SK-N-SH (cell line): ENCODE measurements at regions not wholly inside any gene's neighbourhood (a gene's known extent, or its start where the extent isn't known, plus 50 kb on each side); places are given as distances from the start of the nearest gene placed in this dataset.

Experiments
- CTCF ChIA-PET: fragments of 300-600, 350-600 bp; formaldehyde crosslinking; extraction: SDS; loops from one replicate; lab custom pipeline; 2021; lab: Yijun Ruan, JAX
- POLR2A ChIA-PET: fragments of 350-600 bp; sonication (Branson Sonifier 250); formaldehyde crosslinking; extraction: SDS; loops from one replicate; lab custom pipeline; 2020; ENCODE audit warnings: antibody characterized with exemption, inconsistent platforms; lab: Yijun Ruan, JAX
- DNase-seq: peaks from one replicate; pipeline ENCODE4 v3.0.0; 2012
- H2AFZ ChIP-seq: fragments of 200-600 bp; sonication (generic); 2 replicates; pipeline ENCODE4 v1.8.1; 2016; ENCODE audit warnings: antibody characterized with exemption, mild to moderate bottlenecking, low read depth
- H3F3A ChIP-seq: fragments of 200-600 bp; sonication (generic); replicated peaks from 2 replicates; pipeline ENCODE3; 2016; ENCODE audit warnings: antibody characterized with exemption, mild to moderate bottlenecking; ENCODE audit not compliant: insufficient read depth
- H3K27ac ChIP-seq, 2 experiments: fragments of 200-500 bp in 1 of 2; fragments of 200-600 bp in 1 of 2; sonication (Bioruptor generic) in 1 of 2; sonication (generic), shearing (Covaris generic) in 1 of 2; 2 replicates each; pipeline versions ENCODE4 v1.5.1 to v1.6.1; 2014 to 2016; ENCODE audit warnings: low read depth in 2 of 2, inconsistent platforms in 1 of 2, low read length in 1 of 2, mild to moderate bottlenecking in 1 of 2, mixed read lengths in 1 of 2
- H3K27me3 ChIP-seq: fragments of 200-600 bp; sonication (generic), shearing (Covaris generic); 2 replicates; pipeline ENCODE4 v1.6.1; 2016; ENCODE audit warnings: mixed run types; ENCODE audit not compliant: insufficient read depth
- H3K36me3 ChIP-seq, 2 experiments: fragments of 200-500 bp in 1 of 2; fragments of 200-600 bp in 1 of 2; sonication (Bioruptor generic) in 1 of 2; sonication (generic) in 1 of 2; replicated peaks in 1 of 2; 2 replicates each; pipeline versions ENCODE3 to v1.5.1; 2014 to 2016; ENCODE audit warnings: low read length in 1 of 2, mild to moderate bottlenecking in 1 of 2; ENCODE audit not compliant: insufficient read depth in 2 of 2, control insufficient read depth in 1 of 2
- H3K4me1 ChIP-seq, 2 experiments: fragments of 200-500 bp in 1 of 2; fragments of 200-600 bp in 1 of 2; sonication (Bioruptor generic) in 1 of 2; sonication (generic), shearing (Covaris generic) in 1 of 2; 2 replicates each; pipeline versions ENCODE4 v1.5.1 to v1.6.1; 2014 to 2016; ENCODE audit warnings: low read depth in 1 of 2, low read length in 1 of 2, mixed run types in 1 of 2; ENCODE audit not compliant: insufficient read depth in 2 of 2, control insufficient read depth in 1 of 2
- H3K4me2 ChIP-seq: fragments of 200-600 bp; sonication (generic), shearing (Covaris generic); 2 replicates; pipeline ENCODE4 v1.6.1; 2017; ENCODE audit warnings: mixed run types
- H3K4me3 ChIP-seq, 2 experiments: fragments of 200-500 bp in 1 of 2; fragments of 200-600 bp in 1 of 2; sonication (Bioruptor generic) in 1 of 2; sonication (generic), shearing (Covaris generic) in 1 of 2; 2 replicates each; pipeline versions ENCODE4 v1.5.1 to v1.8.1; 2014 to 2016; ENCODE audit warnings: low read depth in 2 of 2, inconsistent platforms in 1 of 2, low read length in 1 of 2, mild to moderate bottlenecking in 1 of 2, mixed read lengths in 1 of 2, moderate library complexity in 1 of 2
- H3K79me2 ChIP-seq: fragments of 200-600 bp; sonication (generic); 2 replicates; pipeline ENCODE4 v1.8.1; 2017; ENCODE audit warnings: mild to moderate bottlenecking; ENCODE audit not compliant: insufficient read depth
- H3K9ac ChIP-seq: fragments of 200-600 bp; sonication (generic); 2 replicates; pipeline ENCODE4 v1.6.1; 2017; ENCODE audit warnings: mixed run types
- H3K9me2 ChIP-seq: fragments of 200-600 bp; sonication (generic); 2 replicates; pipeline ENCODE4 v1.6.1; 2017; ENCODE audit warnings: mixed run types
- H3K9me3 ChIP-seq: fragments of 200-600 bp; sonication (generic); 2 replicates; pipeline ENCODE4 v1.6.1; 2017; ENCODE audit warnings: mixed run types, mild to moderate bottlenecking, moderate library complexity
- H4K20me1 ChIP-seq: fragments of 200-600 bp; sonication (generic); 2 replicates; pipeline ENCODE4 v1.6.1; 2017; ENCODE audit warnings: mild to moderate bottlenecking, mixed run types; ENCODE audit not compliant: insufficient read depth
- FOXJ3 ChIP-seq: sonication (generic); formaldehyde crosslinking; IDR thresholded peaks from 2 replicates; pipeline ENCODE4 v1.5.1; 2020; ENCODE audit warnings: mild to moderate bottlenecking, missing genetic modification reagents
- NRF1 ChIP-seq: IDR thresholded peaks from 2 replicates; pipeline ENCODE4 v1.6.1; 2012; ENCODE audit warnings: low read depth, mild to moderate bottlenecking, low read length
- POLR2AphosphoS5 ChIP-seq: IDR thresholded peaks from 2 replicates; pipeline ENCODE4 v1.6.1; 2012; ENCODE audit warnings: low read depth, low read length
- RCOR1 ChIP-seq: fragments of 150-350 bp; IDR thresholded peaks from 2 replicates; pipeline ENCODE4 v1.6.1; 2017; ENCODE audit warnings: antibody characterized with exemption, low read length
- SMC3 ChIP-seq: IDR thresholded peaks from 2 replicates; pipeline ENCODE4 v1.6.1; 2012; ENCODE audit warnings: low read depth, low read length, improper control_type of control experiment
- TAF1 ChIP-seq: IDR thresholded peaks from 2 replicates; pipeline ENCODE4 v1.6.1; 2012; ENCODE audit warnings: low read depth, mild to moderate bottlenecking, low read length, moderate library complexity, borderline replicate concordance
- YY1 ChIP-seq: IDR thresholded peaks from 2 replicates; pipeline ENCODE4 v1.4.0; 2012; ENCODE audit warnings: low read depth, mild to moderate bottlenecking
- WGBS: methylation state at CpG from one replicate; pipeline ENCODE4 v1.1.6; 2017; ENCODE audit warnings: low lambda C conversion rate; 5-methylcytosine and 5-hydroxymethylcytosine counted together
- TF ChIP-seq, protein P1 (sequence below): fragments of 200-600 bp; sonication (generic); IDR thresholded peaks from 2 replicates; pipeline ENCODE4 v1.6.1; 2017; ENCODE audit warnings: antibody characterized with exemption, mild to moderate bottlenecking, moderate library complexity
- TF ChIP-seq, protein P2 (sequence below): IDR thresholded peaks from 2 replicates; pipeline ENCODE4 v1.4.0; 2012; ENCODE audit warnings: low read depth, borderline replicate concordance
- TF ChIP-seq, protein P3 (sequence below): fragments of 150-350 bp; IDR thresholded peaks from 2 replicates; pipeline ENCODE4 v1.6.1; 2016; ENCODE audit warnings: mild to moderate bottlenecking, low read depth, low read length
- TF ChIP-seq, protein P4 (sequence below): IDR thresholded peaks from 2 replicates; pipeline ENCODE4 v1.4.0; 2012; ENCODE audit warnings: low read depth
- TF ChIP-seq, protein P5 (sequence below): fragments of 150-350 bp; IDR thresholded peaks from 2 replicates; pipeline ENCODE4 v1.6.1; 2017; ENCODE audit warnings: antibody characterized with exemption, low read length, low read depth, borderline replicate concordance

DNA sequence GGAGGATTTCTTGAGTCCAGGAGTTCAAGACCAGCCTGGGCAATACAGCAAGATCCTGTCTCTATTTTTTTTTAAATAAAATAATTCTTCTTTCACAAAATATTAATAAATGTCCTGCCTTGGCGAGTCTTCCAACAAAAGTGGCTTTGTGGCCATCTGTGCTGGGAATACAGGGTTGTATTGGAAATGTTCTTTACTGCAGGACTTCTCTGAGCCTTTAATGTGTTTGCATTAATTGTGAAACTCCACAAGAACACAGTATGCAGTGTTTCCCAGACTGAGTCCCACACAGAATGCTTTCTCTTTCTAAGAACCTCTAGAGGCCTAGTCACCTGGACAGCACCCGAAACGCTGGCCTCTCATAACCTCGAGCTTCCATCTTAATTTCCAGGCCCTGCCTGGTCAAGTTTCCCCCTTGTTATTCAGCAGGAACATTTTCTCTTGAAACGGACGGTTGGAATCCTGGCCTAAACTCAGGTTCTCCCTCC, 85.4 kb upstream of the ARRDC4 start:
- Histone ChIP-seq H3K9me2 (no peaks in the 10 kb centered on the region), H3K9ac (peak overlapping the region; percentile 42; the same call in 1 of the 2 replicates), H3K27me3 (no peaks in the 10 kb centered on the region), H2AFZ (peak overlapping the region; percentile 79), H3K4me1 (no peaks in the 10 kb centered on the region), H3K27ac (no peak overlapping the region), H3K9me3 (no peaks in the 10 kb centered on the region), H4K20me1 (no peaks in the 10 kb centered on the region), H3F3A (no peaks in the 10 kb centered on the region), H3K4me2 (peak overlapping the region; percentile 73; the same call in 1 of the 2 replicates), H3K4me3 (peak overlapping the region; percentile 44 to 59), H3K36me3 (no peaks in the 10 kb centered on the region), H3K79me2 (no peaks in the 10 kb centered on the region)
- TF ChIP-seq RCOR1 (no peak), YY1 (peak; percentile 47; the same call in 1 of the 2 replicates), FOXJ3 (CRISPR knock-in tag) (no peak), SMC3 (no peak)
- TF ChIP-seq, protein P1, sequence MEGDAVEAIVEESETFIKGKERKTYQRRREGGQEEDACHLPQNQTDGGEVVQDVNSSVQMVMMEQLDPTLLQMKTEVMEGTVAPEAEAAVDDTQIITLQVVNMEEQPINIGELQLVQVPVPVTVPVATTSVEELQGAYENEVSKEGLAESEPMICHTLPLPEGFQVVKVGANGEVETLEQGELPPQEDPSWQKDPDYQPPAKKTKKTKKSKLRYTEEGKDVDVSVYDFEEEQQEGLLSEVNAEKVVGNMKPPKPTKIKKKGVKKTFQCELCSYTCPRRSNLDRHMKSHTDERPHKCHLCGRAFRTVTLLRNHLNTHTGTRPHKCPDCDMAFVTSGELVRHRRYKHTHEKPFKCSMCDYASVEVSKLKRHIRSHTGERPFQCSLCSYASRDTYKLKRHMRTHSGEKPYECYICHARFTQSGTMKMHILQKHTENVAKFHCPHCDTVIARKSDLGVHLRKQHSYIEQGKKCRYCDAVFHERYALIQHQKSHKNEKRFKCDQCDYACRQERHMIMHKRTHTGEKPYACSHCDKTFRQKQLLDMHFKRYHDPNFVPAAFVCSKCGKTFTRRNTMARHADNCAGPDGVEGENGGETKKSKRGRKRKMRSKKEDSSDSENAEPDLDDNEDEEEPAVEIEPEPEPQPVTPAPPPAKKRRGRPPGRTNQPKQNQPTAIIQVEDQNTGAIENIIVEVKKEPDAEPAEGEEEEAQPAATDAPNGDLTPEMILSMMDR = no peak
- WGBS = 12% methylated on average over 6 of the region's 6 CpGs
- POLR2A ChIA-PET = no interaction called here
- CTCF ChIA-PET = no interaction called here
- DNase-seq = no peak

DNA sequence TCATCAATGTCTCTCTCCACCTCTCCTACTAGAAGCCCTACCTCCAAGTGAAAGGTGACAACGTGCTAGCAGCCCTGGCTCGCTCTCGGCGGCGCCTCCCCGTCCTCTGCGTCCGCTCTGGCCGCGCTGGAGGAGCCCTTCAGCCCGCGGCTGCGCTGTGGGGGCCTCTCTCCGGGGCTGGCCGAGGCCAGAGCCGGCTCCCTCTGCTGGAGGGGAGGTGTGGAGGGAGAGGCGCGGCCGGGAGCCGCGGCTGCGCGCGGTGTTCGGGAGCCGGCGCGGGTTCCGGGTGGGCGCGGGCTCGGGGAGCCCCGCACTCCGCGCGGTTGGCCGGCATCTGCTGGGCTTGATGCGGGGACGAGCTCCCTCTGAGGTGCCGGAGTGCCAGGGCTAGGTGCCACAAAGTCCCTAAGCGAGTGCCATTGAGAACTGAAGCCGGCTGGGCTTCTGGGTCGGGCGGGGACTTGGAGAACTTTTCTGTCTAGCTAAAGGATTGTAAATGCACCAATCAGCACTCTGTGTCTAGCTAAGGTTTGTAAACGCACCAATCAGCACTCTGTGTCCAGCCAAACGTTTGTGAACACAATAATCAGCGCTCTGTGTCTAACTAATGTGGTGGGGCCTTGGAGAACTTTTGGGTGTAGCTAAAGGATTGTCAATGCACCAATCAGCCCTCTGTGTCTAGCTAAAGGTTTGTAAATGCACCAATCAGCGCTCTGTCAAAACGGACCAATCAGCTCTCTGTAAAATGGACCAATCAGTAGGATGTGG, 84.8 kb upstream of the ARRDC4 start:
- peak; percentile 28 for DNase-seq
- H3F3A ChIP-seq = no peaks in the 10 kb centered on the region
- TF ChIP-seq NRF1 (peak; percentile 54), YY1 (0 out of 2 replicates have a peak, but pooled peaks have one; percentile 10), TAF1 (peak; percentile 69; the same call in 1 of the 2 replicates), POLR2AphosphoS5 (peak; percentile 50; the same call in 1 of the 2 replicates)
- TF ChIP-seq, protein P2, sequence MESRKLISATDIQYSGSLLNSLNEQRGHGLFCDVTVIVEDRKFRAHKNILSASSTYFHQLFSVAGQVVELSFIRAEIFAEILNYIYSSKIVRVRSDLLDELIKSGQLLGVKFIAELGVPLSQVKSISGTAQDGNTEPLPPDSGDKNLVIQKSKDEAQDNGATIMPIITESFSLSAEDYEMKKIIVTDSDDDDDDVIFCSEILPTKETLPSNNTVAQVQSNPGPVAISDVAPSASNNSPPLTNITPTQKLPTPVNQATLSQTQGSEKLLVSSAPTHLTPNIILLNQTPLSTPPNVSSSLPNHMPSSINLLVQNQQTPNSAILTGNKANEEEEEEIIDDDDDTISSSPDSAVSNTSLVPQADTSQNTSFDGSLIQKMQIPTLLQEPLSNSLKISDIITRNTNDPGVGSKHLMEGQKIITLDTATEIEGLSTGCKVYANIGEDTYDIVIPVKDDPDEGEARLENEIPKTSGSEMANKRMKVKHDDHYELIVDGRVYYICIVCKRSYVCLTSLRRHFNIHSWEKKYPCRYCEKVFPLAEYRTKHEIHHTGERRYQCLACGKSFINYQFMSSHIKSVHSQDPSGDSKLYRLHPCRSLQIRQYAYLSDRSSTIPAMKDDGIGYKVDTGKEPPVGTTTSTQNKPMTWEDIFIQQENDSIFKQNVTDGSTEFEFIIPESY = no peak
- TF ChIP-seq, protein P3, sequence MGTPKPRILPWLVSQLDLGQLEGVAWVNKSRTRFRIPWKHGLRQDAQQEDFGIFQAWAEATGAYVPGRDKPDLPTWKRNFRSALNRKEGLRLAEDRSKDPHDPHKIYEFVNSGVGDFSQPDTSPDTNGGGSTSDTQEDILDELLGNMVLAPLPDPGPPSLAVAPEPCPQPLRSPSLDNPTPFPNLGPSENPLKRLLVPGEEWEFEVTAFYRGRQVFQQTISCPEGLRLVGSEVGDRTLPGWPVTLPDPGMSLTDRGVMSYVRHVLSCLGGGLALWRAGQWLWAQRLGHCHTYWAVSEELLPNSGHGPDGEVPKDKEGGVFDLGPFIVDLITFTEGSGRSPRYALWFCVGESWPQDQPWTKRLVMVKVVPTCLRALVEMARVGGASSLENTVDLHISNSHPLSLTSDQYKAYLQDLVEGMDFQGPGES = no peak
- TF ChIP-seq, protein P1 = peak; percentile 40
- TF ChIP-seq, protein P4, sequence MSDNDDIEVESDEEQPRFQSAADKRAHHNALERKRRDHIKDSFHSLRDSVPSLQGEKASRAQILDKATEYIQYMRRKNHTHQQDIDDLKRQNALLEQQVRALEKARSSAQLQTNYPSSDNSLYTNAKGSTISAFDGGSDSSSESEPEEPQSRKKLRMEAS = peak; percentile 34; the same call in 1 of the 2 replicates
- TF ChIP-seq, protein P5, sequence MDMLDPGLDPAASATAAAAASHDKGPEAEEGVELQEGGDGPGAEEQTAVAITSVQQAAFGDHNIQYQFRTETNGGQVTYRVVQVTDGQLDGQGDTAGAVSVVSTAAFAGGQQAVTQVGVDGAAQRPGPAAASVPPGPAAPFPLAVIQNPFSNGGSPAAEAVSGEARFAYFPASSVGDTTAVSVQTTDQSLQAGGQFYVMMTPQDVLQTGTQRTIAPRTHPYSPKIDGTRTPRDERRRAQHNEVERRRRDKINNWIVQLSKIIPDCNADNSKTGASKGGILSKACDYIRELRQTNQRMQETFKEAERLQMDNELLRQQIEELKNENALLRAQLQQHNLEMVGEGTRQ = no peak
- 25% methylated on average over 32 of the region's 49 CpGs for WGBS
- ChIA-PET POLR2A (no interaction called here), CTCF (interaction anchor here (0.8 kb wide), 1 partner anchor 24 kb away, joined by 3 read pairs; no protein-coding TSS in a partner anchor)
- H3K27me3 ChIP-seq = no peaks in the 10 kb centered on the region
- H3K9me2 ChIP-seq = no peaks in the 10 kb centered on the region
- peak overlapping the region; percentile 79 for H2AFZ ChIP-seq
- H3K79me2 ChIP-seq = no peaks in the 10 kb centered on the region
- H3K27ac ChIP-seq = no peak overlapping the region
- H3K9me3 ChIP-seq = no peaks in the 10 kb centered on the region
- no peaks in the 10 kb centered on the region for H3K4me1 ChIP-seq
- no peaks in the 10 kb centered on the region for H4K20me1 ChIP-seq
- H3K9ac ChIP-seq = peak overlapping the region; percentile 42; the same call in 1 of the 2 replicates
- no peaks in the 10 kb centered on the region for H3K36me3 ChIP-seq
- H3K4me3 ChIP-seq = peak overlapping the region; percentile 44 to 59
- H3K4me2 ChIP-seq = peak overlapping the region; percentile 73; the same call in 1 of the 2 replicates
